ENCODE measurements at regions not wholly inside any gene's neighbourhood (a gene's known extent, or its start where the extent isn't known, plus 50 kb on each side); places are given as distances from the start of the nearest gene placed in this dataset.

GRCh38 chr18:39481281-39481680 is 1915.7 kb upstream of the CELF4 start:
- TF ChIP-seq TAF1 (IDR thresholded peaks at IDR 0.05; ENCODE audit: borderline replicate concordance, insufficient read depth, low read length) (no peak), FOXP2 (optimal IDR thresholded peaks at IDR 0.05; ENCODE audit: borderline replicate concordance, extremely low read depth, extremely low read length, insufficient read depth) (no peak), SIN3A (IDR thresholded peaks at IDR 0.05; ENCODE audit: borderline replicate concordance, insufficient read depth, low read length) (no peak), POLR2AphosphoS5 (IDR thresholded peaks at IDR 0.05; ENCODE audit: low read depth, low read length) (no peak)
- TF ChIP-seq, protein P1, sequence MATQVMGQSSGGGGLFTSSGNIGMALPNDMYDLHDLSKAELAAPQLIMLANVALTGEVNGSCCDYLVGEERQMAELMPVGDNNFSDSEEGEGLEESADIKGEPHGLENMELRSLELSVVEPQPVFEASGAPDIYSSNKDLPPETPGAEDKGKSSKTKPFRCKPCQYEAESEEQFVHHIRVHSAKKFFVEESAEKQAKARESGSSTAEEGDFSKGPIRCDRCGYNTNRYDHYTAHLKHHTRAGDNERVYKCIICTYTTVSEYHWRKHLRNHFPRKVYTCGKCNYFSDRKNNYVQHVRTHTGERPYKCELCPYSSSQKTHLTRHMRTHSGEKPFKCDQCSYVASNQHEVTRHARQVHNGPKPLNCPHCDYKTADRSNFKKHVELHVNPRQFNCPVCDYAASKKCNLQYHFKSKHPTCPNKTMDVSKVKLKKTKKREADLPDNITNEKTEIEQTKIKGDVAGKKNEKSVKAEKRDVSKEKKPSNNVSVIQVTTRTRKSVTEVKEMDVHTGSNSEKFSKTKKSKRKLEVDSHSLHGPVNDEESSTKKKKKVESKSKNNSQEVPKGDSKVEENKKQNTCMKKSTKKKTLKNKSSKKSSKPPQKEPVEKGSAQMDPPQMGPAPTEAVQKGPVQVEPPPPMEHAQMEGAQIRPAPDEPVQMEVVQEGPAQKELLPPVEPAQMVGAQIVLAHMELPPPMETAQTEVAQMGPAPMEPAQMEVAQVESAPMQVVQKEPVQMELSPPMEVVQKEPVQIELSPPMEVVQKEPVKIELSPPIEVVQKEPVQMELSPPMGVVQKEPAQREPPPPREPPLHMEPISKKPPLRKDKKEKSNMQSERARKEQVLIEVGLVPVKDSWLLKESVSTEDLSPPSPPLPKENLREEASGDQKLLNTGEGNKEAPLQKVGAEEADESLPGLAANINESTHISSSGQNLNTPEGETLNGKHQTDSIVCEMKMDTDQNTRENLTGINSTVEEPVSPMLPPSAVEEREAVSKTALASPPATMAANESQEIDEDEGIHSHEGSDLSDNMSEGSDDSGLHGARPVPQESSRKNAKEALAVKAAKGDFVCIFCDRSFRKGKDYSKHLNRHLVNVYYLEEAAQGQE (IDR thresholded peaks at IDR 0.05; ENCODE audit: insufficient read depth in 1 of 2, low read depth in 2 of 2, low read length in 2 of 2) = no peak

DNA sequence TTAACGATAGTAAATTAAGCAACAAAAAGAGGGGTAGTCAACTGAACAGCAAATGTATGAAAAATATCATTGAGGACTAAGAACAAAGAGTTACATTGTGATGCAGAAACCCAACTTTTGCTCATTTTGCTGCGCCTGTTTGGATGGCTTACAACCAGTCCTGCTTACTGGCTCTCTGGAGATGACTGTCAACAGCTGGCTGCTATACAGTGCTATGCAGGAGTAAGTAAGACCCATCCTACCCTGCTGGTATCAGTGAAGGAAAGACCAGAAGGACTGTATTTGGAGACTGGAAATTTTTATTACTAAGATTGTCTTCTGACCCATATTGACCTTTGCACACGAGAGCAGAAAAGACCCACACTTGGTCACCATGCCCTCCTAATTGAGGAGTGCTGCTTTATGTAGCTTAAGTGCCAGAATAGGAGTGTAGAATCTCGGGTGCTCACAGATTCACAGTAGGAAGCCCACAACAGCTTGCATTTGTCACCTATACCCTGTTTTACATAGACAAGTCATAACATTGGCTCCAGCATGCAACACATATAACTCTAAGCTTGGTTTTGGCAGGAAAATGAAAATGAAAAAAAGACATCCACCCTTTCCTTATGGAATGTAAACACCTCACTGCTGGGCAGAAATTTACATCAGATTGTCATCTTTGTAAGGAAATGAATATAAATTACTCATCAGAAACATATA is 1915.0 kb upstream of the CELF4 start:
- no peak for TF ChIP-seq POLR2AphosphoS5 (IDR thresholded peaks at IDR 0.05; ENCODE audit: low read depth, low read length)
- TF ChIP-seq, protein P1 (IDR thresholded peaks at IDR 0.05; ENCODE audit: insufficient read depth in 1 of 2, low read depth in 2 of 2, low read length in 2 of 2) = no peak
- no peak for TF ChIP-seq FOXP2 (optimal IDR thresholded peaks at IDR 0.05; ENCODE audit: borderline replicate concordance, extremely low read depth, extremely low read length, insufficient read depth)
- no peak for TF ChIP-seq TAF1 (IDR thresholded peaks at IDR 0.05; ENCODE audit: borderline replicate concordance, insufficient read depth, low read length)
- no peak for TF ChIP-seq SIN3A (IDR thresholded peaks at IDR 0.05; ENCODE audit: borderline replicate concordance, insufficient read depth, low read length)

- TF ChIP-seq SIN3A (IDR thresholded peaks at IDR 0.05; ENCODE audit: borderline replicate concordance, insufficient read depth, low read length) = no peak
- no peak for TF ChIP-seq POLR2AphosphoS5 (IDR thresholded peaks at IDR 0.05; ENCODE audit: low read depth, low read length)
- TF ChIP-seq, protein P1 (IDR thresholded peaks at IDR 0.05; ENCODE audit: insufficient read depth in 1 of 2, low read depth in 2 of 2, low read length in 2 of 2) = no peak
- TF ChIP-seq FOXP2 (optimal IDR thresholded peaks at IDR 0.05; ENCODE audit: borderline replicate concordance, extremely low read depth, extremely low read length, insufficient read depth) = no peak
- no peak for TF ChIP-seq TAF1 (IDR thresholded peaks at IDR 0.05; ENCODE audit: borderline replicate concordance, insufficient read depth, low read length)
These were observed 1898.4 kb upstream of the CELF4 start for GRCh38 chr18:39464006-39464405.

GRCh38 chr18:39462436-39462835 is 1896.8 kb upstream of the CELF4 start:
- no peak for TF ChIP-seq FOXP2 (optimal IDR thresholded peaks at IDR 0.05; ENCODE audit: borderline replicate concordance, extremely low read depth, extremely low read length, insufficient read depth)
- TF ChIP-seq TAF1 (IDR thresholded peaks at IDR 0.05; ENCODE audit: borderline replicate concordance, insufficient read depth, low read length) = no peak
- TF ChIP-seq, protein P1 (IDR thresholded peaks at IDR 0.05; ENCODE audit: insufficient read depth in 1 of 2, low read depth in 2 of 2, low read length in 2 of 2) = no peak
- no peak for TF ChIP-seq SIN3A (IDR thresholded peaks at IDR 0.05; ENCODE audit: borderline replicate concordance, insufficient read depth, low read length)

All from PFSK-1 (cell line).